HG03025 (cell line): ENCODE measurements at regions not wholly inside any gene's neighbourhood (a gene's known extent, or its start where the extent isn't known, plus 50 kb on each side); places are given as distances from the start of the nearest gene placed in this dataset.

Experiments
- ATAC-seq: cut with Tn5 transposase; IDR thresholded peaks from one replicate; pipeline ENCODE4 v1.9.1; 2021; ENCODE audit warnings: mild to moderate bottlenecking, moderate library complexity; ENCODE audit not compliant: unreplicated experiment, low FRiP score

GRCh38 chr1:228913626-228914414 lies 178.5 kb downstream of the RHOU start:
- ATAC-seq, result no peak

DNA sequence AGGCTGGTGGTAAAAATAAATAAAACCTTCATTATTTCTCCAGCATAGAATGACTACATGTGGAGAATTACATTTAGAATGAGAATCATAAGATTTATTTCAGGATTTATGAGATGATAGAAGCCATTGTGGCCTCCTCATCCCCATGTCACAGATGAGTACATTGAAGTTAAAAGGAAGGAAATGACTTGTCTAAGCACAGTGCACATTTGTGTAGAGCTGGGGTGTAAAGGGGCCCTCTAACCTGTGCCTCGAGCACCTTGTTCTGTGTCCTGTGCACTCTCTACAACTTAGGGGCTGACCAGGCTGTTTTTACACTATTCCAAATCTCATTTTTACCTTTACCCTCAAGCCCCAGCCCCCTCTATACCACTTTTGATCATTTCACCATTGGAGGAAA lies 179.4 kb downstream of the RHOU start:
- ATAC-seq, result no peak

GRCh38 chr1:228917342-228917741 lies 182.1 kb downstream of the RHOU start:
- ATAC-seq, result no peak

- ATAC-seq, result no peak
These were observed 182.5 kb downstream of the RHOU start for GRCh38 chr1:228917755-228918154.

- no peak for ATAC-seq
These were observed 183.1 kb downstream of the RHOU start for GRCh38 chr1:228918335-228918734.

- no peak for ATAC-seq
These were observed 184.6 kb downstream of the RHOU start for GRCh38 chr1:228919914-228920313.

GRCh38 chr1:228920831-228921230 lies 185.6 kb downstream of the RHOU start:
- ATAC-seq, result no peak

GRCh38 chr1:228921481-228921880 lies 186.2 kb downstream of the RHOU start:
- ATAC-seq, result no peak

DNA sequence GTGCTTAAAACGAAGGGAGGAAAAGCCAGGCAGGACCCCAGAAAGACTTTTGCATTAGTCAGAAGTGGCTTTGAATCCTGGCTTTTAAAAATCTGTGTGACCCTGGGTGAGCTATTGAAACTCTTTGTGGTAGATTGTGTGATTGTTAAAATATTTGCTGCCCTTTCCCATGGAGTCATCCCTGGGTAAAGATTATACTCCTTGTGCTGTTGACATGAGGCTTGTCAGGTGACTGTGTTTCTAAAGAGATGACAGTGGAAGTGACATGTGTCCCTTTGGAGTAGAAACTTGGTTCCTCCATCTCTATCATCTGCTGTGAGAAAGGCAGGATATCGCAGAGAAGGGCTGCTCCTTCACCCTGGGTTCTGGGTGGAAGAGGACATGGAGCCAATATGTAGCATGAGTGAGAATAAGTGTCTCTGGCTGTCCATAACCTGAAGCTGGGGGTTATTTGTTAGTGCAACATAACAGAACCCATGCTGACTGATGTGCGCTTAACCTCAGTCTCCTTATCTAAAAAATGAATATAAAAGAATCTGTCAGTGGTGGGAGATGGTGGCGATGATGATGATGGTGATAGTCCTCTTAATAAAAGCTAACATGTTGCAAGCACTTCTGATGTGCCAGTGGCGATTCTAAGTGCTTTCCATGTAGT lies 187.6 kb downstream of the RHOU start:
- ATAC-seq, result no peak

DNA sequence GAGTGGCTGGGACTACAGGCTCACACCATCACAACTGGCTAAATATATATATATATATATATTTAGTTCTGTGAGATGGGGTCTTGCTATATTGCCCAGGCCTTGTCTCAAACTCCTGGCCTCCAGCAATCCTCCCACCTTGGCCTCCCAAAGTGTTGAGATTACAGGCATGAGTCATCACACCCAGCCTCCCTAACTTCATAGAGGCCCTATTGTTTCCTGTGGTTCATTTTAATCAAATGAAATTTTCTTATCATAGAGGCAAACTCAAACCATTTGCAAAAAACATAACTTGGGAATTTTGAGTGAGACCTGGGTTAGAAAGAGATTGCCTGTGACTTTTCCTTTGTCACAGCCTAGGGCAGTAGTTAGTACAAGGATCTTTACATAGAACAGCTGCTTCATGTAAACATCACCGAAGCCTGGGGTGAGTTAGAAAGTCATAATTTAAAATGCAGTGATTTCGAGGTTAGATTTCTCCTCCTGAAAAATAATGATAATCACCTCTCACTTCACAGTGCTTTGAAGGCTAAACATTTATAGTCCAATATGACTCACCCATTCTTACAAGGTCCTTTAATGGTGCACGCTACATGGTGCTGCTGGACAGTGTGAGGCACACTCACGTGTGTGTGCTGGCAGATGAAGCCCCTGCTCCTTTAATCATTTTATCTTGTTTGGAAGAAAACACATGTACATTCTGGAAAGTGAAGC lies 188.9 kb downstream of the RHOU start:
- ATAC-seq, result no peak

- no peak for ATAC-seq
These were observed 190.4 kb downstream of the RHOU start for GRCh38 chr1:228925691-228926090.

DNA sequence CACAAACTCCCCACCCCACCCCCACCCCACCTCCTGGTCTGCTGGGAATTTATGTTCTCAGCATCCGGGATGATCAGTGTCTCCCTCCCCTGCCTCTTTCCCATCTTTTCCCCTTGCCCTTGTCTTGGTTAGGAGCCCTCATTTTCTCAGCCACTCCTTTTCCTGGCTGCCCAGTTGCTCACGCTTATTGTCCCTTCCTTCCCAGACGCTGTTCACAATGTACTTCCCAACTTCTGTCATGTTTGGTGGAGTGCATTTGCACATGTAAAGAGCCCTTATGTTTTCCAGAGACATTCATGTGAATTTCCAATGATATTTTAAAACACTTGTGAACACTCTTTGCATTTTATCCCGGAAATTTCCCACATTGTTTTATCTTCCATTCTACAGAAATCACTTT lies 192.1 kb downstream of the RHOU start:
- no peak for ATAC-seq

DNA sequence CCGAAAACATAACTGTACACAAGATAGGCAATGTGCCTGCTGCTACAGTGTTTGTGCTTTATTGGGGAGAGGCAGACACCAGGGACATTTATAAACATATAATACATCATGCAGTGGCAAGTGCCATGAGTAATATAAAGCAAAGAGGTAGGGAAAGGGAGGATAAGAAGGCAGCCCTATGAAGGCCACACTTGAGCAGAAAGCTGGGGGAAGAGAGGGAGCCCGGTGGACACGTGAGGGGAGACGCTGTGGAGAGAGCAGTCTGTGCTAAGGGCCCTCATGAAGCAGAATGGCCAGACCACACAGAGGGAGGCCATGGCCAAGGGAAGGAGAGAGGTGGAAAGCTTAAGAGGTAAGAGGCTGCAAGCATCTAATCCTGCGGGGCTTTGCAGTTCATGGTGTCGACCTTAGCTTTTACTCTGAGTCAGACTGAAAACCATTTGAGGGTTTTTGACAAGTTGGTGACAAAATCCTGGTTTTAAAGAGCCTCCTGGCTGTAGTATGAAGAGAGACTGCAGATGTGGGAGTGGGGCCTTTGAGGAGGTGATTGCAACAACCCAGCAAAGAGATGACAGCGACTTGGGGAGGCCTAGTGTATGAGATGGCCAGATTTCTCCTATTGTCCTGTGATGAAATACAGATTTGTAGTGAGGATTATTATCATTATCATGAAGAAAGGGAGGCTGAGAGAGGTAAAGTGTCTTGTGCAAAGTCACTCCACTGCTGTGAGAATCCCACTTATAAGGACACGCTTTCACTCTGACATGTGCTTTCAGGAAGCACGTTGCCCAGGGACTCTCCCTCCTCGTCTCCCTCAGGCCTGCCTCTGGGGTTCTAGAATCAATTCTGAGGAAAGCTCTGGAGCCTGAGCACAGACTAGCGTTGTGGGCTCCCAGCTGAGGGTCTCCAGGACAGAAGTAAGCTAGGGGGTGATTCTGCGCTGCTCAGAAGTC lies 192.9 kb downstream of the RHOU start:
- ATAC-seq, result no peak

DNA sequence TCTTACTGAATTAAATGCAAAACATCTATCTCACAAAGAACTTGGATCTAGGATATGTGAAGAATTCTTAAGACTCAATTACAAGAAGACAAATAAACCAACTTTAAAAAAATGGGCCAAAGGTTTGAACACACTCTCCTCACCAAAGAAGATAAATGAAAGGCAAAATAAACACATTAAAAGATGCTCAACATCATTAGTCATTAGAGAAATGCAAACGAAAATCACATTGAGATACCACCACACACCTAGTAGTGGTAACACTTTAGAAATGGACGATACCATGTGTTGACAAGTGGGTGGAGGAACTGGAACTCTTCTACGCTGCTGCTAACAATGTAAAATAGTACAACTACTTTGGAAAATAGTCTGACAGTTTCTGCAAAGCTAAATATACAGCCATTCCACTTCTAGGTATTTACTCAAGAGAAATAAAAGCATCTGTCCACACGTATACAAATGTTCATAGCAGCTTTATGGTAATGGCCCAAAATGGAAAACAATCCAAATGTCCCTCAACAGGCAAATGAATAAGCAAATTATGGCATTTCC lies 194.3 kb downstream of the RHOU start:
- ATAC-seq, result no peak

GRCh38 chr1:228930479-228930957 lies 195.2 kb downstream of the RHOU start:
- ATAC-seq, result no peak

GRCh38 chr1:228933753-228934152 lies 198.5 kb downstream of the RHOU start:
- ATAC-seq, result no peak

GRCh38 chr1:228935198-228935663 lies 200.0 kb downstream of the RHOU start:
- ATAC-seq, result no peak

DNA sequence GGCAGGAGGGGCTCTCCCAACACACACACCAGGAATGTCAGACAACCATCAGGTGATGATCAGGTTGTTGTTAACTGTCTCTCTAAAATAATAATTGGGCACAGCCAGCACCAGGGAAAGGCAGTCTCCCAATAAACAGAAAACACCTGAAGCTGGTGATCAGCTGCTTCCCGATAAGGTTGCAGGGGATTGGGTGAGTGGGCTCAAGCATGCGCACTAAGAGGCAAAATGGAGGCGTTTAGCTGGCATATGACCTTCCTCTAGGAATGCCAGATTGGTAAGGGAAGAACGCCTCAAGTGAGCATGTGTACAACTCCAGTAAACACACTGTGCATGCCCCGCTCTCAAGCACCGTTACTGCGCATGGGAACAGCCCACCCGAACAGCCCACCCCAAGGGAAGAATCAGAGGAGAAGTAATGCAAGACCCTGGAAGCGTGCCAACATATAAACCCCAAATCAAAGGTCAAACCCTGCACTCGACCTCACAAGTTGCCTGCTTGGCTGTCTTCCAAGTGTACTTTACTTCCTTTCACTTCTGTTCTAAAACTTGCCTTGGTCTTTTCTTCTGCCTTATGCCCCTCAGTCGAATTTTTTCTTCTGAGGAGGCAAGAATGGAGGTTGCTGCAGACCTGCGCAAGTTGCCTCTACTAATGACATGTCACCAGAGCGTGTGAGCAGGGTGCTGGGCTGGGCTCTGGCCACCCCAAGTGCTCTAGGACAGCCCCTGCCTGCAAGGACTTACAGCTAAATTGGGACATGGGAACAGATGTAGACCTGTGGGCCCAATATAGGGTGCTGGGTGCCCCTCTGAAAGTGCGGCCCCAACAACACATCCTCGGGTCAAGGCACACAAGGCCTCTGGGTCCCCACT lies 200.8 kb downstream of the RHOU start:
- ATAC-seq, result no peak

- no peak for ATAC-seq
These were observed 201.6 kb downstream of the RHOU start for GRCh38 chr1:228936881-228937280.
